ENCODE measurements at regions not wholly inside any gene's neighbourhood (a gene's known extent, or its start where the extent isn't known, plus 50 kb on each side); places are given as distances from the start of the nearest gene placed in this dataset.

GRCh38 chr7:47653550-47654411 lies 71.9 kb upstream of the TNS3 start:
- Mint-ChIP-seq H3K27ac (no peak overlapping the region), H3K36me3 (no peaks in the 10 kb centered on the region), H3K4me3 (no peak overlapping the region), H3K27me3 (no peaks in the 10 kb centered on the region), H3K4me1 (no peaks in the 10 kb centered on the region), H3K9me3 (peaks cover 0 to 3% (median 0%) of the 10 kb centered on the region in 8 donors)
- DNase-seq = no peak
- Histone ChIP-seq H3K4me1 (ENCODE audit: insufficient read depth, low read length) (no peaks in the 10 kb centered on the region), H3K27ac (ENCODE audit: low read depth, low read length) (no peak overlapping the region), H3K9me3 (ENCODE audit: control insufficient read depth in 1 of 2, low read length in 2 of 2) (no peaks in the 10 kb centered on the region), H3K4me3 (ENCODE audit: low read length in 2 of 2) (no peak overlapping the region), H3K36me3 (ENCODE audit: insufficient read depth, low read length) (no peaks in the 10 kb centered on the region), H3K27me3 (ENCODE audit: insufficient read depth, low read length) (no peaks in the 10 kb centered on the region)
- ChIA-PET POLR2A (ENCODE audit: partially characterized antibody) (interaction anchor here (0.6 kb wide), 1 partner anchor 1012 kb away, joined by 3 read pairs; no protein-coding TSS in a partner anchor), CTCF (ENCODE audit: partially characterized antibody) (interaction anchor here (1.0 kb wide), 1 partner anchor 36 kb away, joined by 4 read pairs; no protein-coding TSS in a partner anchor)
- intact Hi-C loops (cut with micrococcal nuclease) = no loop called here

GRCh38 chr7:47652591-47652990 lies 70.7 kb upstream of the TNS3 start:
- Histone ChIP-seq H3K9me3 (ENCODE audit: control insufficient read depth in 1 of 2, low read length in 2 of 2) (no peaks in the 10 kb centered on the region), H3K4me1 (ENCODE audit: insufficient read depth, low read length) (no peaks in the 10 kb centered on the region), H3K27me3 (ENCODE audit: insufficient read depth, low read length) (no peaks in the 10 kb centered on the region), H3K36me3 (ENCODE audit: insufficient read depth, low read length) (no peaks in the 10 kb centered on the region), H3K4me3 (ENCODE audit: low read length in 2 of 2) (no peak overlapping the region), H3K27ac (ENCODE audit: low read depth, low read length) (no peak overlapping the region)
- H3K9me3 Mint-ChIP-seq = peaks cover 0 to 3% (median 0%) of the 10 kb centered on the region in 8 donors
- ChIA-PET POLR2A (ENCODE audit: partially characterized antibody) (no interaction called here), CTCF (ENCODE audit: partially characterized antibody) (no interaction called here)
- H3K27ac Mint-ChIP-seq = no peak overlapping the region
- intact Hi-C loops (cut with micrococcal nuclease) = no loop called here
- no peak overlapping the region for H3K4me3 Mint-ChIP-seq
- H3K36me3 Mint-ChIP-seq = no peaks in the 10 kb centered on the region
- DNase-seq = no peak
- no peaks in the 10 kb centered on the region for H3K27me3 Mint-ChIP-seq
- no peaks in the 10 kb centered on the region for H3K4me1 Mint-ChIP-seq

- Mint-ChIP-seq H3K36me3 (no peaks in the 10 kb centered on the region), H3K4me1 (no peaks in the 10 kb centered on the region), H3K27me3 (no peaks in the 10 kb centered on the region), H3K9me3 (no peaks in the 10 kb centered on the region), H3K4me3 (no peak overlapping the region), H3K27ac (no peak overlapping the region)
- H3K27ac ChIP-seq (ENCODE audit: low read depth, low read length) = no peak overlapping the region
- H3K36me3 ChIP-seq (ENCODE audit: insufficient read depth, low read length) = no peaks in the 10 kb centered on the region
- ChIA-PET POLR2A (ENCODE audit: partially characterized antibody) (no interaction called here), CTCF (ENCODE audit: partially characterized antibody) (no interaction called here)
- DNase-seq = no peak
- H3K27me3 ChIP-seq (ENCODE audit: insufficient read depth, low read length) = no peaks in the 10 kb centered on the region
- intact Hi-C loops (cut with micrococcal nuclease) = no loop called here
- no peak overlapping the region for H3K4me3 ChIP-seq (ENCODE audit: low read length in 2 of 2)
- no peaks in the 10 kb centered on the region for H3K9me3 ChIP-seq (ENCODE audit: control insufficient read depth in 1 of 2, low read length in 2 of 2)
- H3K4me1 ChIP-seq (ENCODE audit: insufficient read depth, low read length) = no peaks in the 10 kb centered on the region
Measured at GRCh38 chr7:47651355-47652317, 69.7 kb upstream of the TNS3 start.

- no peaks in the 10 kb centered on the region for H3K27me3 Mint-ChIP-seq
- no peak for DNase-seq
- H3K27me3 ChIP-seq (ENCODE audit: insufficient read depth, low read length) = no peaks in the 10 kb centered on the region
- H3K4me3 Mint-ChIP-seq = no peak overlapping the region
- H3K27ac Mint-ChIP-seq = no peak overlapping the region
- H3K9me3 ChIP-seq (ENCODE audit: control insufficient read depth in 1 of 2, low read length in 2 of 2) = no peaks in the 10 kb centered on the region
- H3K36me3 Mint-ChIP-seq = no peaks in the 10 kb centered on the region
- POLR2A ChIA-PET (ENCODE audit: partially characterized antibody) = no interaction called here
- H3K4me1 ChIP-seq (ENCODE audit: insufficient read depth, low read length) = no peaks in the 10 kb centered on the region
- H3K4me3 ChIP-seq (ENCODE audit: low read length in 2 of 2) = no peak overlapping the region
- intact Hi-C loops (cut with micrococcal nuclease) = no loop called here
- H3K4me1 Mint-ChIP-seq = no peaks in the 10 kb centered on the region
- H3K9me3 Mint-ChIP-seq = peaks cover 0 to 7% (median 4%) of the 10 kb centered on the region in 8 donors
- CTCF ChIA-PET (ENCODE audit: partially characterized antibody) = no interaction called here
- H3K27ac ChIP-seq (ENCODE audit: low read depth, low read length) = no peak overlapping the region
- no peaks in the 10 kb centered on the region for H3K36me3 ChIP-seq (ENCODE audit: insufficient read depth, low read length)
Measured at GRCh38 chr7:47649919-47650318, 68.0 kb upstream of the TNS3 start.

GRCh38 chr7:47648275-47648925 lies 66.5 kb upstream of the TNS3 start:
- POLR2A ChIA-PET (ENCODE audit: partially characterized antibody) = no interaction called here
- Mint-ChIP-seq H3K36me3 (no peaks in the 10 kb centered on the region), H3K4me1 (no peaks in the 10 kb centered on the region), H3K4me3 (no peak overlapping the region), H3K9me3 (peaks cover 0 to 17% (median 14%) of the 10 kb centered on the region in 8 donors), H3K27me3 (no peaks in the 10 kb centered on the region), H3K27ac (no peak overlapping the region)
- CTCF ChIA-PET (ENCODE audit: partially characterized antibody) = no interaction called here
- Histone ChIP-seq H3K4me1 (ENCODE audit: insufficient read depth, low read length) (no peaks in the 10 kb centered on the region), H3K9me3 (ENCODE audit: control insufficient read depth in 1 of 2, low read length in 2 of 2) (no peaks in the 10 kb centered on the region), H3K27me3 (ENCODE audit: insufficient read depth, low read length) (no peaks in the 10 kb centered on the region), H3K36me3 (ENCODE audit: insufficient read depth, low read length) (no peaks in the 10 kb centered on the region), H3K4me3 (ENCODE audit: low read length in 2 of 2) (no peak overlapping the region), H3K27ac (ENCODE audit: low read depth, low read length) (no peak overlapping the region)
- DNase-seq = no peak
- intact Hi-C loops (cut with micrococcal nuclease) = no loop called here

GRCh38 chr7:47647918-47648250 lies 66.0 kb upstream of the TNS3 start:
- ChIA-PET POLR2A (ENCODE audit: partially characterized antibody) (no interaction called here), CTCF (ENCODE audit: partially characterized antibody) (no interaction called here)
- DNase-seq = no peak
- H3K27me3 ChIP-seq (ENCODE audit: insufficient read depth, low read length) = no peaks in the 10 kb centered on the region
- no peaks in the 10 kb centered on the region for H3K4me1 Mint-ChIP-seq
- intact Hi-C loops (cut with micrococcal nuclease) = no loop called here
- H3K9me3 Mint-ChIP-seq = peaks cover 0 to 19% (median 15%) of the 10 kb centered on the region in 8 donors
- no peak overlapping the region for H3K4me3 Mint-ChIP-seq
- H3K4me3 ChIP-seq (ENCODE audit: low read length in 2 of 2) = no peak overlapping the region
- no peaks in the 10 kb centered on the region for H3K36me3 Mint-ChIP-seq
- H3K27me3 Mint-ChIP-seq = no peaks in the 10 kb centered on the region
- H3K36me3 ChIP-seq (ENCODE audit: insufficient read depth, low read length) = no peaks in the 10 kb centered on the region
- H3K4me1 ChIP-seq (ENCODE audit: insufficient read depth, low read length) = no peaks in the 10 kb centered on the region
- H3K27ac ChIP-seq (ENCODE audit: low read depth, low read length) = no peak overlapping the region
- no peaks in the 10 kb centered on the region for H3K9me3 ChIP-seq (ENCODE audit: control insufficient read depth in 1 of 2, low read length in 2 of 2)
- no peak overlapping the region for H3K27ac Mint-ChIP-seq
